ENCODE measurements at regions not wholly inside any gene's neighbourhood (a gene's known extent, or its start where the extent isn't known, plus 50 kb on each side); places are given as distances from the start of the nearest gene placed in this dataset.

- Histone ChIP-seq H3K79me2 (no peaks in the 10 kb centered on the region), H2AFZ (no peak overlapping the region), H3K4me1 (ENCODE audit: insufficient read depth) (peaks cover 5% of the 10 kb centered on the region), H3K9me3 (ENCODE audit: low read depth) (no peaks in the 10 kb centered on the region), H3K27me3 (no peaks in the 10 kb centered on the region), H3K9me2 (replicated peaks; ENCODE audit: insufficient read depth) (no peaks in the 10 kb centered on the region), H3K27ac (no peak overlapping the region), H3K4me3 (no peak overlapping the region), H4K20me1 (ENCODE audit: insufficient read depth, poor library complexity, severe bottlenecking) (no peaks in the 10 kb centered on the region), H3K4me2 (no peak overlapping the region), H3K36me3 (replicated peaks; ENCODE audit: insufficient read depth, low read depth) (no peaks in the 10 kb centered on the region)
- 91% methylated on average over 2 of the region's 2 CpGs for WGBS (ENCODE audit: low lambda C conversion rate, missing lambda C conversion rate)
- TF ChIP-seq EZH2phosphoT487 (IDR thresholded peaks at IDR 0.05; ENCODE audit: low read depth, severe bottlenecking, unreplicated experiment): no peak
- TF ChIP-seq EZH2 (IDR thresholded peaks at IDR 0.05; ENCODE audit: borderline replicate concordance): no peak
- TF ChIP-seq CTCF (IDR thresholded peaks at IDR 0.05; ENCODE audit: poor library complexity): no peak
- DNase-seq (ENCODE audit: low spot score): no peak
Observed at GRCh38 chr9:115999498-115999897, 154.1 kb upstream of the PAPPA start.

GRCh38 chr9:116000748-116001329 is 152.8 kb upstream of the PAPPA start:
- Histone ChIP-seq H3K9me2 (replicated peaks; ENCODE audit: insufficient read depth) (no peaks in the 10 kb centered on the region), H3K9me3 (ENCODE audit: low read depth) (no peaks in the 10 kb centered on the region), H3K27ac (no peak overlapping the region), H3K27me3 (no peaks in the 10 kb centered on the region), H3K4me1 (ENCODE audit: insufficient read depth) (peaks cover 4% of the 10 kb centered on the region), H4K20me1 (ENCODE audit: insufficient read depth, poor library complexity, severe bottlenecking) (no peaks in the 10 kb centered on the region), H2AFZ (no peak overlapping the region), H3K4me2 (no peak overlapping the region), H3K36me3 (replicated peaks; ENCODE audit: insufficient read depth, low read depth) (no peaks in the 10 kb centered on the region), H3K4me3 (no peak overlapping the region), H3K79me2 (no peaks in the 10 kb centered on the region)
- peak; percentile 37 for DNase-seq (ENCODE audit: low spot score)
- WGBS (ENCODE audit: low lambda C conversion rate, missing lambda C conversion rate): 79% methylated on average over 4 of the region's 4 CpGs
- TF ChIP-seq CTCF (IDR thresholded peaks at IDR 0.05; ENCODE audit: poor library complexity) (peak; percentile 42), EZH2phosphoT487 (IDR thresholded peaks at IDR 0.05; ENCODE audit: low read depth, severe bottlenecking, unreplicated experiment) (no peak), EZH2 (IDR thresholded peaks at IDR 0.05; ENCODE audit: borderline replicate concordance) (no peak)

GRCh38 chr9:116002181-116002580 is 151.4 kb upstream of the PAPPA start:
- no peaks in the 10 kb centered on the region for H4K20me1 ChIP-seq (ENCODE audit: insufficient read depth, poor library complexity, severe bottlenecking)
- no peak for TF ChIP-seq EZH2 (IDR thresholded peaks at IDR 0.05; ENCODE audit: borderline replicate concordance)
- TF ChIP-seq EZH2phosphoT487 (IDR thresholded peaks at IDR 0.05; ENCODE audit: low read depth, severe bottlenecking, unreplicated experiment): no peak
- no peak for TF ChIP-seq CTCF (IDR thresholded peaks at IDR 0.05; ENCODE audit: poor library complexity)
- H3K9me3 ChIP-seq (ENCODE audit: low read depth): no peaks in the 10 kb centered on the region
- no peak overlapping the region for H3K4me2 ChIP-seq
- no peak overlapping the region for H3K4me3 ChIP-seq
- no peak overlapping the region for H2AFZ ChIP-seq
- H3K36me3 ChIP-seq (replicated peaks; ENCODE audit: insufficient read depth, low read depth): no peaks in the 10 kb centered on the region
- H3K27ac ChIP-seq: no peak overlapping the region
- H3K4me1 ChIP-seq (ENCODE audit: insufficient read depth): no peaks in the 10 kb centered on the region
- H3K9me2 ChIP-seq (replicated peaks; ENCODE audit: insufficient read depth): no peaks in the 10 kb centered on the region
- WGBS (ENCODE audit: low lambda C conversion rate, missing lambda C conversion rate): 85% methylated on average over 5 of the region's 5 CpGs
- DNase-seq (ENCODE audit: low spot score): no peak
- H3K79me2 ChIP-seq: no peaks in the 10 kb centered on the region
- H3K27me3 ChIP-seq: no peaks in the 10 kb centered on the region
